GM18951 (cell line): ENCODE measurements at regions not wholly inside any gene's neighbourhood (a gene's known extent, or its start where the extent isn't known, plus 50 kb on each side); places are given as distances from the start of the nearest gene placed in this dataset.
"Not testable (repeated sequence)": the region's sequence is repeated elsewhere in the genome, so short reads cannot be mapped to it uniquely, and the experiment has no call there.

ENCODE experiments used
- POLR2A ChIP-seq: IDR thresholded peaks from 4 replicates; pipeline ENCODE4 v1.6.1; 2011; ENCODE audit warnings: mild to moderate bottlenecking; ENCODE audit not compliant: insufficient read length, insufficient read depth; ENCODE audit errors: extremely low read depth
- in situ Hi-C: fragments of 300-500 bp; cut with MboI; formaldehyde crosslinking; loops from one replicate; pipeline ENCODE4 v1.12.0; 2022; ENCODE audit warnings: low sequenced_read_pairs, mixed read lengths, inconsistent platforms; ENCODE audit not compliant: unreplicated experiment

GRCh38 chr5:18370531-18370930, 736.3 kb downstream of the TAF11L14 start:
- in situ Hi-C loops, result no loop called here
- no peak for TF ChIP-seq POLR2A

- TF ChIP-seq POLR2A, result no peak
- in situ Hi-C loops, result no loop called here
These were observed 741.4 kb downstream of the TAF11L14 start for GRCh38 chr5:18375641-18376040.

GRCh38 chr5:18378066-18378465, 743.8 kb downstream of the TAF11L14 start:
- in situ Hi-C loops, result no loop called here
- no peak for TF ChIP-seq POLR2A

- no peak for TF ChIP-seq POLR2A
- in situ Hi-C loops, result no loop called here
These were observed 744.9 kb downstream of the TAF11L14 start for GRCh38 chr5:18379189-18379588.

- in situ Hi-C loops, result no loop called here
- no peak for TF ChIP-seq POLR2A
These were observed 746.6 kb downstream of the TAF11L14 start for GRCh38 chr5:18380729-18381362.

- TF ChIP-seq POLR2A, result no peak
- in situ Hi-C loops, result no loop called here
These were observed 759.5 kb downstream of the TAF11L14 start for GRCh38 chr5:18393565-18394442.

GRCh38 chr5:18394443-18394804, 760.2 kb downstream of the TAF11L14 start:
- in situ Hi-C loops, result no loop called here
- TF ChIP-seq POLR2A, result no peak

GRCh38 chr5:18395126-18396110, 761.2 kb downstream of the TAF11L14 start:
- in situ Hi-C loops, result no loop called here

GRCh38 chr5:18397371-18397770, 763.1 kb downstream of the TAF11L14 start:
- TF ChIP-seq POLR2A, result no peak
- in situ Hi-C loops, result no loop called here

More at GRCh38 chr5:18395126-18396110, 761.2 kb downstream of the TAF11L14 start:
- no peak for TF ChIP-seq POLR2A

GRCh38 chr5:18397891-18398290, 763.6 kb downstream of the TAF11L14 start:
- no peak for TF ChIP-seq POLR2A
- in situ Hi-C loops, result no loop called here

- in situ Hi-C loops, result not testable (repeated sequence)
These were observed 765.4 kb downstream of the TAF11L14 start for GRCh38 chr5:18399461-18400327.

GRCh38 chr5:18403141-18403540, 768.9 kb downstream of the TAF11L14 start:
- no peak for TF ChIP-seq POLR2A
- in situ Hi-C loops, result no loop called here

- no peak for TF ChIP-seq POLR2A
- in situ Hi-C loops, result no loop called here
These were observed 769.7 kb downstream of the TAF11L14 start for GRCh38 chr5:18403941-18404438.
